GM13977 (cell line): ENCODE measurements at regions not wholly inside any gene's neighbourhood (a gene's known extent, or its start where the extent isn't known, plus 50 kb on each side); places are given as distances from the start of the nearest gene placed in this dataset.
A peak's percentile ranks its signal among the peaks of the same experiment; 100 is the strongest.

Experiments
- DNase-seq: peaks from one replicate; pipeline ENCODE4 v3.0.0; 2012; ENCODE audit warnings: low spot score
- CTCF ChIP-seq: IDR thresholded peaks from 2 replicates; pipeline ENCODE4 v1.5.1; 2012; ENCODE audit warnings: mild to moderate bottlenecking, control low read depth; ENCODE audit not compliant: insufficient read depth; ENCODE audit errors: extremely low read depth, missing control alignments
- in situ Hi-C: fragments of 300-500 bp; cut with MboI; formaldehyde crosslinking; loops from one replicate; pipeline ENCODE4 v1.12.0; 2022; ENCODE audit warnings: low sequenced_read_pairs, low pct_unique_long_range_greater_than_20kb, mixed read lengths, inconsistent platforms; ENCODE audit not compliant: unreplicated experiment

DNA sequence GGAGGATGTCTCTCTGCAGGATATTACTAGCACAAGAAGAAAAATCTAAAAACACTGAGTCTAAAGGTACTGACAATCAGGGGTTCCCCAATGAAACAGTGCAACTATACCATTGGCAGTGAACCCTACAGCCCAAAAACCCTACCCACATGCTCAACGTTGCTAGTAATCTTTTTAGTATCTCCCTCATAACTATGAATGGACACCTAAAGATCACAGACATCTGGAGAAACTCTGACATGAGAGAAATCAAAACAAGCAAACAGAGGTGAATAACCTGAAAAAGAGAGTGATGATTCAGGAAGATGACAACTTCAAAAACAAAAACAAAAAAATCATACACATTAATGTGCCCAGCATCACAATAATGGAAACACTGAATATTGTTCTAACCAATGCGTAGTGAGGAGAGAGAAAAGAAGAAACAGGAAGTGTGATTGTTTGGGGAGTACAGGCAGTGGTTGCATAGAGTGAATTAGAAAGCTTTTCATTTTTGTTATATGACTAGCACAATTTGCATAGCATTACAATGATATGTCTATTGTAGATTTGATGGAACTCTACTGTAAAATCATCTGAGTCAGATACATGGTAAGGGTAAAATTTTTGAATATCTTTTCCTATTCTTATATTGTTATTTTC lies 78.9 kb upstream of the FMR1 start:
- in situ Hi-C loops, result no loop called here
- DNase-seq, result peak; percentile 9
- no peak for TF ChIP-seq CTCF

GRCh38 chrX:147838465-147839131 lies 73.1 kb upstream of the FMR1 start:
- DNase-seq, result peak; percentile 12
- TF ChIP-seq CTCF, result peak; percentile 47
- in situ Hi-C loops, result no loop called here

DNA sequence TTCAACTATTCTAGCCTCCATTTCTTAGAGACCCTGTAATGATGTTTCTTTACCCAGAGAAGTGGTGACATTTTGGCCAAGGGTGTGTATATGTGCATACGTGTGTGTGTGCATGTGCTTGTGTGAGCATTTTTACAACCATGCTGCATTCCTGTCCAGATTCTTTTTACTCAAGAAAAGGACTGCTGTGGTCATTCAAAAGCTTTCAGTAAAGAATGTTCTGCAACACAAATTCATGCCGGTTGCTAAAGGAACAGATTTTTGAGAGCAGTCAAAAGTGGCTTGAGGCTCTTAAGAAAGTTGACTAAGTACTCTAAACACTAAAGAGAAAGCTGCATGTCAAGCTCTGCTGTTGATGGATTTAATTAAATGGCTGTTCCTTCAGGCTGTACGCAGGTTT lies 65.0 kb upstream of the FMR1 start:
- in situ Hi-C loops, result no loop called here
- no peak for DNase-seq
- no peak for TF ChIP-seq CTCF

GRCh38 chrX:147847999-147848398 lies 63.7 kb upstream of the FMR1 start:
- DNase-seq, result no peak
- in situ Hi-C loops, result no loop called here
- TF ChIP-seq CTCF, result no peak

DNA sequence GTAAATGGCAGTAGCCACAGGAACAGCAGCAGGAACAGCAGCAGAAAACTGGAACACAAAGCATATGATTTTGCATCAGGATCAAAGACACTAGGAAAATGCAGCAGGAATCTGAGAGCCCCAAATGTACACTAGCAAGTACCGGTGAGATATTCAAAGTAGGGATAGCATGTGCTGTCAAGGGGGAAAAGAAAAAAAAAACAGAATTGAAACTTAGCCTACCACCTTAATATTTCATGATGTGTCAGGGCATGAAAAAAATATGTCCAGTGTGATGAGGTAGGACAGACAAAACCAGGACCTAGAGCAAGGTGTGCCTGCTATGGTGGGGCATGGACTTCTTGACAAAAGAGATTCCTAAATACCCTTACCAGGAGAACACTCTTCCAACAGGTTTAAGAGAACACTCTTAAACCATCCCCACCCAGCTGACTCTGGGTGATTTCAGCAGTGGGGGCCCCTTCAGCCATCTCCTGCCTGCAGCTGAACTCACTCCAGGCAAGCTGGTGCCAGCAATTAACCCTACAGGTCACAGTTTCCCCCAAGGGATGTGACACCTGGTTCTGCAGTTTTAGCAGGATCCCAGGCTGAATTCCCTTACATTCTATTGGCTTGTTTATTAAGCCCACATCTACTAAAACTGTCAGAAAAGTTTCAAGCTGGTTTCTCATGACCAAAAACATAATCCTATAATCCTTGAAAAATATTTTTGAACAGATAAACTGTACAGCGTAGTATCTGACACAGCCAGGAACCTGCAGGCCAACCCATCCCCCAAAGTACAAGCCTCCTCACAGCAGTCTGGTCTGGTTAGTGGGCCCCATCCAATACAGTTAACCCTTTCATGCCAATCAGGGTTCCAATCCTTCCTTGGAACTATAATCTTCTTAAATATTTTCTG lies 62.9 kb upstream of the FMR1 start:
- TF ChIP-seq CTCF, result no peak
- no peak for DNase-seq
- in situ Hi-C loops, result no loop called here

DNA sequence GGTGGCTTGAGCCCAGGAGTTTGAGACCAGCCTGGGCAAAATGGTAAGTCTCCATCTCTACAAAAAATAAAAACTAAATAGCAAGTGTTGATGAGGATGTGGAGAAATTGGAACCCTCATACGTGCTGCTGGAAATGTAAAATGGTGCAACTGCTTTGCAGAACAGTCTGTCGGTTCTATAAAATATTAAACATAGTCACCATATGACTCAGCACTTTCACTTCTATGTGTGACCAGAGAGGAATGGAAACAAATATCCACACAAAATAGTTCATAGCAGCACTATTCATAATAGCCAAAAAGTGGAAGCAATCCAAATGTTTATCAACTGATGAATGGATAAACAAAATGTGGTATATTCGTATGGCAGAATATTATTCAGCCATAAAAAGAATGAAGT lies 60.8 kb upstream of the FMR1 start:
- TF ChIP-seq CTCF, result no peak
- in situ Hi-C loops, result no loop called here
- no peak for DNase-seq
